HCT116 (cell line): ENCODE measurements at regions not wholly inside any gene's neighbourhood (a gene's known extent, or its start where the extent isn't known, plus 50 kb on each side); places are given as distances from the start of the nearest gene placed in this dataset.
"Not testable (repeated sequence)": the region's sequence is repeated elsewhere in the genome, so short reads cannot be mapped to it uniquely, and the experiment has no call there.

Experiments used
- ATAC-seq: fragments of 200-7000 bp; cut with Tn5 transposase; 2 replicates; pipeline ENCODE4 v1.9.1; 2020; ENCODE audit warnings: mild to moderate bottlenecking, moderate library complexity
- BruUV-seq: library from RNA; stranded (reverse); fragments of 400-500 nt; replicated peaks from 2 replicates; lab custom pipeline; 2021; lab: Mats Ljungman, UMichigan
- CTCF ChIA-PET: fragments of 300-600 bp; sonication (Branson Sonifier 250); formaldehyde crosslinking; loops from one replicate; lab custom pipeline; 2021; ENCODE audit warnings: antibody characterized with exemption; lab: Charles Lee
- POLR2A ChIA-PET: fragments of 300-600, 350-600 bp; sonication (Branson Sonifier 250); formaldehyde crosslinking; loops from one replicate; lab custom pipeline; 2021; ENCODE audit warnings: antibody characterized with exemption; lab: Charles Lee
- RAD21 ChIA-PET, 2 experiments: fragments of 300-600 bp; sonication (Branson Sonifier 250); formaldehyde crosslinking; loops; one replicate each; lab custom pipeline; 2023; ENCODE audit warnings: low total read pairs in 2 of 2; ENCODE audit not compliant: uncharacterized antibody in 2 of 2, unreplicated experiment in 2 of 2, low non-redundant PET in 1 of 2; lab: Charles Lee
- DNase-seq: peaks from one replicate; pipeline ENCODE4 v3.0.0-alpha.2; 2010; ENCODE audit warnings: low read depth, low spot score
- H2AFZ ChIP-seq: fragments of 200-600 bp; shearing (Covaris generic), sonication (generic); 2 replicates; pipeline ENCODE4 v1.6.1; 2017; ENCODE audit warnings: low read depth, mixed run types, mixed read lengths, antibody characterized with exemption, low read length; ENCODE audit not compliant: poor library complexity, severe bottlenecking
- H3K27ac ChIP-seq: 2 replicates; pipeline ENCODE4 v1.5.1; 2012; ENCODE audit warnings: low read depth, low read length
- H3K27me3 ChIP-seq: fragments of 200-600 bp; sonication (generic); 2 replicates; pipeline ENCODE4 v1.6.1; 2016; ENCODE audit warnings: mixed run types, low read length, mixed read lengths; ENCODE audit not compliant: insufficient read depth
- H3K36me3 ChIP-seq, 2 experiments: fragments of 200-500 bp in 1 of 2; fragments of 200-600 bp in 1 of 2; sonication (Bioruptor generic) in 1 of 2; sonication (generic) in 1 of 2; 2 replicates each; pipeline versions ENCODE4 v1.5.1 to v1.6.1; 2014 to 2016; ENCODE audit warnings: low read length in 2 of 2, inconsistent platforms in 1 of 2, mixed read lengths in 1 of 2, mixed run types in 1 of 2; ENCODE audit not compliant: insufficient read depth in 2 of 2, control insufficient read depth in 1 of 2
- H3K4me1 ChIP-seq, 2 experiments: fragments of 200-600 bp in 1 of 2; sonication (generic) in 1 of 2; 2 replicates each; pipeline versions ENCODE4 v1.5.1 to v1.6.1; 2012 to 2017; ENCODE audit warnings: low read length in 2 of 2, inconsistent platforms in 1 of 2, mild to moderate bottlenecking in 1 of 2, mixed read lengths in 1 of 2, mixed run types in 1 of 2, moderate library complexity in 1 of 2; ENCODE audit not compliant: insufficient read depth in 2 of 2, control insufficient read depth in 1 of 2
- H3K4me2 ChIP-seq: fragments of 200-600 bp; sonication (generic); 2 replicates; pipeline ENCODE4 v1.6.1; 2017; ENCODE audit warnings: mixed run types, low read length, mixed read lengths
- H3K4me3 ChIP-seq, 2 experiments: fragments of 200-600 bp in 1 of 2; sonication (generic) in 1 of 2; replicated peaks in 1 of 2; 2 replicates each; pipeline ENCODE4 v1.5.1; 2011 to 2016; ENCODE audit warnings: low read length in 2 of 2, control low read depth in 1 of 2, low read depth in 1 of 2, mild to moderate bottlenecking in 1 of 2, mixed read lengths in 1 of 2, mixed run types in 1 of 2
- H3K79me2 ChIP-seq: fragments of 200-600 bp; sonication (generic); 2 replicates; pipeline ENCODE4 v1.6.1; 2017; ENCODE audit warnings: mild to moderate bottlenecking, mixed run types, low read length, moderate library complexity, mixed read lengths; ENCODE audit not compliant: insufficient read depth
- H3K9ac ChIP-seq: fragments of 200-600 bp; sonication (generic); 2 replicates; pipeline ENCODE4 v1.6.1; 2016; ENCODE audit warnings: low read length, mixed read lengths
- H3K9me2 ChIP-seq: fragments of 200-600 bp; sonication (generic), shearing (Covaris generic); 2 replicates; pipeline ENCODE4 v1.6.1; 2017; ENCODE audit warnings: mixed run types, mild to moderate bottlenecking, moderate library complexity; ENCODE audit not compliant: insufficient read depth
- H3K9me3 ChIP-seq, 2 experiments: fragments of 200-500 bp in 1 of 2; fragments of 200-600 bp in 1 of 2; sonication (Bioruptor generic) in 1 of 2; sonication (generic) in 1 of 2; 2 replicates each; pipeline ENCODE4 v1.6.1; 2014 to 2017; ENCODE audit warnings: low read length in 2 of 2, mixed read lengths in 2 of 2, inconsistent platforms in 1 of 2, low read depth in 1 of 2, mild to moderate bottlenecking in 1 of 2, mixed run types in 1 of 2, moderate library complexity in 1 of 2; ENCODE audit not compliant: control insufficient read depth in 1 of 2, insufficient read depth in 1 of 2
- H4K20me1 ChIP-seq: fragments of 200-600 bp; sonication (generic), shearing (Covaris generic); 2 replicates; pipeline ENCODE4 v1.6.1; 2017; ENCODE audit warnings: mixed run types, mild to moderate bottlenecking, moderate library complexity; ENCODE audit not compliant: insufficient read depth
- ATF3 ChIP-seq: IDR thresholded peaks from 2 replicates; pipeline ENCODE4 v1.6.1; 2012
- ELF1 ChIP-seq: IDR thresholded peaks from 2 replicates; pipeline ENCODE4 v1.6.1; 2012; ENCODE audit warnings: low read depth, borderline replicate concordance
- EZH2 ChIP-seq: fragments of 200-600 bp; sonication (generic); IDR thresholded peaks from 2 replicates; pipeline ENCODE4 v1.6.1; 2017; ENCODE audit warnings: antibody characterized with exemption, mixed run types
- JUND ChIP-seq: IDR thresholded peaks from 2 replicates; pipeline ENCODE4 v1.6.1; 2012
- POLR2A ChIP-seq: IDR thresholded peaks from 2 replicates; pipeline ENCODE4 v1.7.0; 2011; ENCODE audit warnings: borderline replicate concordance; ENCODE audit not compliant: insufficient read depth, insufficient read length; ENCODE audit errors: extremely low read depth
- RAD21 ChIP-seq: IDR thresholded peaks from 2 replicates; pipeline ENCODE4 v1.6.1; 2012; ENCODE audit warnings: low read depth, mild to moderate bottlenecking
- SIN3A ChIP-seq: IDR thresholded peaks from 2 replicates; pipeline ENCODE4 v1.6.1; 2012; ENCODE audit warnings: low read depth
- SRF ChIP-seq: IDR thresholded peaks from 2 replicates; pipeline ENCODE4 v1.6.1; 2012; ENCODE audit warnings: low read depth
- intact Hi-C: fragments of 100-400 bp; cut with micrococcal nuclease; formaldehyde crosslinking; loops from 2 replicates; pipeline ENCODE4 v1.10.0; 2022

DNA sequence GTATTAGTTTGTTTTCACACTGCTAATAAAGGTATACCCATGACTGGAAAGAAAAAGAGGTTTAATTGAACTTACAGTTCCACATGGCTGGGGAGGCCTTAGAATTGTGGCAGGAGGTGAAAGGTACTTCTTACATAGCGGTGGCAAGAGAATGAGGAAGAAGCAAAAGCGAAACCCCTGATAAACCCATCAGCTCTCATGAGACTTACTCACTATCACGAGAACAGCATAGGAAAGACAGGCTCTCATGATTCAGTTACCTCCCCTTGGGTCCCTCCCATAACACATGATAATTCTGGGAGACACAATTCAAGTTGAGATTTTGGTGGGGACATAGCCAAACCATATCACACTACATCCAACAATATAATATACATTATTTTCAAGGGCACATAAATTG lies 145.7 kb upstream of the BARHL2 start:
- intact Hi-C loops = no loop called here
- H3K27me3 ChIP-seq = no peaks in the 10 kb centered on the region
- ATAC-seq (no peak), DNase-seq (no peak)
- POLR2A ChIA-PET = no interaction called here
- H3K9me2 ChIP-seq = no peaks in the 10 kb centered on the region
- H4K20me1 ChIP-seq = no peaks in the 10 kb centered on the region
- H3K79me2 ChIP-seq = no peaks in the 10 kb centered on the region
- no TSS peak for BruUV-seq
- no peaks in the 10 kb centered on the region for H3K4me1 ChIP-seq
- no peak overlapping the region for H3K9ac ChIP-seq
- no peaks in the 10 kb centered on the region for H3K36me3 ChIP-seq
- H3K9me3 ChIP-seq = no peaks in the 10 kb centered on the region
- CTCF ChIA-PET = no interaction called here
- no peak for TF ChIP-seq ELF1
- RAD21 ChIA-PET = no interaction called here
- H3K4me3 ChIP-seq = no peak overlapping the region
- H3K4me2 ChIP-seq = no peak overlapping the region
- H2AFZ ChIP-seq = no peak overlapping the region
- no peak overlapping the region for H3K27ac ChIP-seq

GRCh38 chr1:90861421-90861820 lies 144.3 kb upstream of the BARHL2 start:
- DNase-seq, intact Hi-C loops, H3K27ac ChIP-seq, POLR2A ChIA-PET, H3K36me3 ChIP-seq, H3K9me3 ChIP-seq, H3K4me2 ChIP-seq, H3K9me2 ChIP-seq, CTCF ChIA-PET, H3K4me1 ChIP-seq, H3K9ac ChIP-seq, H2AFZ ChIP-seq, H3K4me3 ChIP-seq, BruUV-seq, H3K79me2 ChIP-seq, H3K27me3 ChIP-seq, ATAC-seq, RAD21 ChIA-PET, H4K20me1 ChIP-seq: not testable (repeated sequence)

DNA sequence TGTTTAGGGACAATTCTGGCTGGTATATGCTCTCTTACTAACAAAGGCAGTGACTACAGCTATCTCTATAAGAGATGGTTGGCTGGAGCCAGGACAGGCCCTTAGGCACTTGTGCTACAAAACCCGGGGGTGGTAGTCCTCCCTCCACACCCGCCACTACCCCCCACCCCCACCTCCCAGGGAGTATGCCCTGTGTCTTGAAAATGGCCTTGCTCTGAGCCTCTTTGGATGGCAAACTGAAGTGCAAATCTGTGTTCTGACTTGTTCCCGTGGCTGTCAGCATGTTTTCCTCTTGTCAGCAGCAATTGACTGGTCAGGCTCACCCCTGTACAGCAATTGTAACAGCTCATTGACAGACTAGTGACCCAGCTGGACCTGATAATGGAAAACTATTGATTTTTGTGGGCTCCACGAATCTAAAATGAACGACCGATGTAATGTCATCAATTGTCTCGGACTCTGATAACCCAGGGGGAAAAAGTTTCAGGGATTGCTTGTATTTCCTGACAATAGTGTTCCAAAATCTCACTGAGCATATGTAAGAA lies 139.4 kb upstream of the BARHL2 start:
- no peak overlapping the region for H3K4me3 ChIP-seq
- H3K9me3 ChIP-seq = no peaks in the 10 kb centered on the region
- TF ChIP-seq SIN3A (no peak), JUND (no peak), POLR2A (no peak), SRF (no peak), EZH2 (no peak), ATF3 (no peak), RAD21 (no peak)
- no peak overlapping the region for H2AFZ ChIP-seq
- H3K9me2 ChIP-seq = no peaks in the 10 kb centered on the region
- H4K20me1 ChIP-seq = no peaks in the 10 kb centered on the region
- ATAC-seq (no peak), DNase-seq (no peak)
- ChIA-PET POLR2A (no interaction called here), CTCF (no interaction called here), RAD21 (no interaction called here)
- no peak overlapping the region for H3K27ac ChIP-seq
- no peaks in the 10 kb centered on the region for H3K36me3 ChIP-seq
- H3K27me3 ChIP-seq = no peaks in the 10 kb centered on the region
- intact Hi-C loops = no loop called here
- no TSS peak for BruUV-seq
- no peak overlapping the region for H3K9ac ChIP-seq
- H3K79me2 ChIP-seq = no peaks in the 10 kb centered on the region
- H3K4me2 ChIP-seq = no peak overlapping the region
- peaks cover 0 to 6% of the 10 kb centered on the region in 2 experiments; a peak in 1 of 4 replicates for H3K4me1 ChIP-seq
